Testis (tissue), 2 donors: ENCODE measurements at regions not wholly inside any gene's neighbourhood (a gene's known extent, or its start where the extent isn't known, plus 50 kb on each side); places are given as distances from the start of the nearest gene placed in this dataset.

Source experiments
- DNase-seq: peaks from one replicate; pipeline ENCODE4 v3.0.0-alpha.2; 2019
- H3K27ac ChIP-seq, 2 donors: fragments of 200-600 bp; sonication (generic); one replicate each; pipeline ENCODE4 v1.5.1; 2019
- H3K27me3 ChIP-seq: fragments of 200-600 bp; sonication (generic); one replicate; pipeline ENCODE4 v1.5.1; 2019
- H3K36me3 ChIP-seq: fragments of 200-600 bp; sonication (generic); one replicate; pipeline ENCODE4 v1.5.1; 2017; ENCODE audit warnings: low read depth; ENCODE audit errors: missing control alignments
- H3K4me1 ChIP-seq: fragments of 200-600 bp; sonication (generic); one replicate; pipeline ENCODE4 v1.5.1; 2019
- H3K4me3 ChIP-seq, 2 donors: fragments of 200-600 bp; sonication (generic); one replicate each; pipeline ENCODE4 v1.5.1; 2017 to 2019
- H3K9me3 ChIP-seq: fragments of 200-600 bp; sonication (generic); one replicate; pipeline ENCODE4 v1.5.1; 2017
- POLR2A ChIP-seq: fragments of 450-650 bp; IDR thresholded peaks from one replicate; pipeline ENCODE4 v1.6.1; 2017; ENCODE audit warnings: antibody characterized with exemption, mild to moderate bottlenecking, moderate library complexity
- WGBS, 2 donors: methylation state at CpG; one replicate each; pipeline ENCODE4 v1.1.5; 2018; 5-methylcytosine and 5-hydroxymethylcytosine counted together
- intact Hi-C: fragments of 100-400 bp; cut with DNase I; formaldehyde crosslinking; loops from one replicate; pipeline ENCODE4 v1.15.1; 2023; ENCODE audit warnings: low total_unique reads
- TF ChIP-seq, protein P1 (sequence below), 3 experiments: fragments of 450-650 bp in 2 of 3; fragments of 200-600 bp in 1 of 3; sonication (generic) in 1 of 3; IDR thresholded peaks; one replicate each; pipeline ENCODE4 v1.5.1; 2016 to 2019; ENCODE audit warnings: antibody characterized with exemption in 3 of 3, mild to moderate bottlenecking in 2 of 3, moderate library complexity in 1 of 3

GRCh38 chr19:28502879-28503734 lies 709.8 kb downstream of the UQCRFS1 start:
- WGBS, 2 donors: 68% methylated on average over 15 of the region's 15 CpGs
- Histone ChIP-seq H3K9me3 (no peaks in the 10 kb centered on the region), H3K36me3 (no peaks in the 10 kb centered on the region), H3K4me1 (no peaks in the 10 kb centered on the region), H3K27ac (no peak overlapping the region), H3K4me3 (no peak overlapping the region), H3K27me3 (no peaks in the 10 kb centered on the region)
- intact Hi-C loops: no loop called here
- TF ChIP-seq, protein P1, sequence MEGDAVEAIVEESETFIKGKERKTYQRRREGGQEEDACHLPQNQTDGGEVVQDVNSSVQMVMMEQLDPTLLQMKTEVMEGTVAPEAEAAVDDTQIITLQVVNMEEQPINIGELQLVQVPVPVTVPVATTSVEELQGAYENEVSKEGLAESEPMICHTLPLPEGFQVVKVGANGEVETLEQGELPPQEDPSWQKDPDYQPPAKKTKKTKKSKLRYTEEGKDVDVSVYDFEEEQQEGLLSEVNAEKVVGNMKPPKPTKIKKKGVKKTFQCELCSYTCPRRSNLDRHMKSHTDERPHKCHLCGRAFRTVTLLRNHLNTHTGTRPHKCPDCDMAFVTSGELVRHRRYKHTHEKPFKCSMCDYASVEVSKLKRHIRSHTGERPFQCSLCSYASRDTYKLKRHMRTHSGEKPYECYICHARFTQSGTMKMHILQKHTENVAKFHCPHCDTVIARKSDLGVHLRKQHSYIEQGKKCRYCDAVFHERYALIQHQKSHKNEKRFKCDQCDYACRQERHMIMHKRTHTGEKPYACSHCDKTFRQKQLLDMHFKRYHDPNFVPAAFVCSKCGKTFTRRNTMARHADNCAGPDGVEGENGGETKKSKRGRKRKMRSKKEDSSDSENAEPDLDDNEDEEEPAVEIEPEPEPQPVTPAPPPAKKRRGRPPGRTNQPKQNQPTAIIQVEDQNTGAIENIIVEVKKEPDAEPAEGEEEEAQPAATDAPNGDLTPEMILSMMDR (IDR thresholded peaks at IDR 0.05): no peak
- no peak for DNase-seq

DNA sequence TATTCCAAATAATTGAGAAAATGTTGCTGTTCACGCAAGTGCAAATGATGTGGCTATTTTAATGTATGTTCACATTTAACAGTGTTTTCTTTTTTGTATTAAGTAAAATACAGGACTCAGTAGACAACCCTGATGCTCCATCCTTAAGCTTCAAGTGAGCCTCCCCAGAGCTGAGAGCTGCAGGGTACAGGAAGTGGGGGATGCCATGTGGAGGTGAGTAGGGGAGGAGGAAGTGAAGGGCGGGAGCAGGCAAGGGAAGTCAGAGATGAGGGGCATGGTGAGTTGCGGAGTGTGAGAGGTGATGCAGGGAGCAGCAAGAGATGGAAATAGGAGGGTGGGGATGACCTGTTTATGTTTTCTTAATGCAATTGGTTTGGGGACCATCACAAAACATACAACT lies 711.0 kb downstream of the UQCRFS1 start:
- no peak for DNase-seq
- H3K4me1 ChIP-seq: no peaks in the 10 kb centered on the region
- no peaks in the 10 kb centered on the region for H3K27me3 ChIP-seq
- no peaks in the 10 kb centered on the region for H3K36me3 ChIP-seq
- 64 to 71% methylated on average over 3 of the region's 3 CpGs for WGBS, 2 donors
- no peaks in the 10 kb centered on the region for H3K9me3 ChIP-seq
- TF ChIP-seq POLR2A: no peak
- TF ChIP-seq, protein P1 (IDR thresholded peaks at IDR 0.05): no peak
- intact Hi-C loops: no loop called here
- H3K27ac ChIP-seq: no peak overlapping the region
- H3K4me3 ChIP-seq: no peak overlapping the region

DNA sequence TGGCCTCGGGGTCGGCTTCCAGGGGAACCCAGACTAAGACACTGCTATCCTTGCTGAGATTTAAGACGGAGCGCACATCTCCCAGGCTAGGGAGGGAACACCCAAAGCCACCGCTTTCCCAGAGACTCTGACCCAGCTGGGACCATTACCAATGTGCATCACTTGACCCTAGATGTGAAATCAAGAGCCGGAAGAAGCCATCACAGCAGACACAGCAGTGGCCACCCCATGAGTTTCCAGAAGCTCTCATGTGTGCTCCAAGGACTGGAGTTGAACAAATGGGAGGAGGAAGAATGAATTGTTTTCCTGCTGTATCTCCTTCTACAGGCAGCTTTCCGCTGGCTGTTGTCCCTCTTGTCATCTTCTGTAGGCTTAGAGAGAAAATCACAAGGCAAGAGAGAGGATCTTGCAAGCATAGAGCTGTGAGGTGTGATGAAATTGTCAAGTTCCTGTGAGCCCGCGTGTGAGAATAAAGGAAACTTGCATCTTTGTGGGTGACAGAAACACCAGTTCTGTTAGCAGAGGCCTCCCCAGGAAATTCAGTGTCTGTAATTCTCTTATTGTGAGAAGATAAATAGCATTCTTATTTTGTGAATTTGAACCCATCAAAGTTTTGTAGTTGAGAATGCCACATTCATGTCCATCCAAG lies 711.8 kb downstream of the UQCRFS1 start:
- intact Hi-C loops: no loop called here
- Histone ChIP-seq H3K9me3 (no peaks in the 10 kb centered on the region), H3K27me3 (no peaks in the 10 kb centered on the region), H3K4me3 (no peak overlapping the region), H3K4me1 (no peaks in the 10 kb centered on the region), H3K36me3 (no peaks in the 10 kb centered on the region), H3K27ac (no peak overlapping the region)
- WGBS, 2 donors: 86 to 89% methylated on average over 9 of the region's 9 CpGs
- TF ChIP-seq, protein P1 (IDR thresholded peaks at IDR 0.05): no peak
- no peak for TF ChIP-seq POLR2A
- DNase-seq: no peak

GRCh38 chr19:28500296-28500695 lies 712.7 kb downstream of the UQCRFS1 start:
- no peak for DNase-seq
- intact Hi-C loops: no loop called here
- Histone ChIP-seq H3K9me3 (no peaks in the 10 kb centered on the region), H3K4me1 (no peaks in the 10 kb centered on the region), H3K4me3 (no peak overlapping the region), H3K27me3 (no peaks in the 10 kb centered on the region), H3K36me3 (no peaks in the 10 kb centered on the region), H3K27ac (no peak overlapping the region)
- 82 to 95% methylated on average over 3 of the region's 3 CpGs for WGBS, 2 donors
- TF ChIP-seq, protein P1 (IDR thresholded peaks at IDR 0.05): no peak
- TF ChIP-seq POLR2A: no peak
